Lower leg skin (tissue), 4 donors: ENCODE measurements at regions not wholly inside any gene's neighbourhood (a gene's known extent, or its start where the extent isn't known, plus 50 kb on each side); places are given as distances from the start of the nearest gene placed in this dataset.

Experiments
- DNase-seq, 2 donors: peaks; one replicate each; pipeline ENCODE4 v3.0.0-alpha.2; 2019; ENCODE audit warnings: low spot score in 2 of 2
- H3K4me3 ChIP-seq: fragments of 200-600 bp; sonication (generic); 2 replicates; pipeline ENCODE4 v1.5.1; 2017; ENCODE audit warnings: mild to moderate bottlenecking, low read depth; ENCODE audit not compliant: poor library complexity, severe bottlenecking
- POLR2A ChIP-seq, 2 donors: fragments of 450-650 bp; IDR thresholded peaks; one replicate each; pipeline ENCODE4 v1.6.1; 2016 to 2017; ENCODE audit warnings: antibody characterized with exemption in 2 of 2, mild to moderate bottlenecking in 1 of 2, moderate library complexity in 1 of 2
- WGBS, 2 donors: methylation state at CpG; one replicate each; pipeline ENCODE4 v1.1.5; 2018; 5-methylcytosine and 5-hydroxymethylcytosine counted together
- intact Hi-C: fragments of 100-400 bp; cut with DNase I; formaldehyde crosslinking; loops from one replicate; pipeline ENCODE4 v1.15.0; 2023; ENCODE audit warnings: low total_unique reads
- TF ChIP-seq, protein P1 (sequence below), 3 donors: fragments of 450-650 bp; IDR thresholded peaks; one replicate each; pipeline ENCODE4 v1.5.1; 2016; ENCODE audit warnings: antibody characterized with exemption in 3 of 3, mild to moderate bottlenecking in 3 of 3, moderate library complexity in 2 of 3

DNA sequence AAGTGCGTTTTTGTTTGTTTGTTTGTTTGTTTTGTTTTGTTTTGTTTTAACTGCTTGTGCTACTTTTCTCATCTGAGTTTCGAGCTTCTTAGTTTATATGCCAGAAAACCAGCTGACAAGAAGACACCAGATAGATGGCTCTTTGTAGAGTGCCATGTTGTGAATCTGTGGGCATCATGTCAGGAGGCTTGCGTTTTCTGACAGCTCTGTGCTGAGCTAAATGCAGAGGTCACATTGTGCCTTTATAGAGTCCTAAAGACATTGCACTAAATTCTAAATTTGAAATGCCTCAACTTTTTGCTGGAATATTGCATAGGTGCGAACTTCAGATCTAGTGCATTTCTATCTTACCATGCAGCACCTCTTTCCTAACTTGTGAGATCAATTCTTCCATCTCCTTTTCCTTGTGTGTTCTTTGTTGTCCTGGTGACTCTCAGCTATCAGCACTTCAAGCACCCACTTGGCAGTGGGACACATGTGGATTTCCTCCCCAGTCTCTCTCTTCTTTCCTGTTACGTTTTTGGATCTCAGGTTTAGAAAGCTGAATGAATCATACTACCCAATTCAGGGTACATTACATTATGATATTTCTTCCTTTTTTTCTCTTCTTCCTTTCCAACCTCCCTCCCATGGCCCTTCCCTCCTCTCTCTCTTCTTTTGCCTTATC, 379.0 kb upstream of the RPS23 start:
- intact Hi-C loops, result no loop called here
- WGBS, 2 donors, result 57 to 66% methylated on average over 5 of the region's 5 CpGs
- TF ChIP-seq, protein P1, sequence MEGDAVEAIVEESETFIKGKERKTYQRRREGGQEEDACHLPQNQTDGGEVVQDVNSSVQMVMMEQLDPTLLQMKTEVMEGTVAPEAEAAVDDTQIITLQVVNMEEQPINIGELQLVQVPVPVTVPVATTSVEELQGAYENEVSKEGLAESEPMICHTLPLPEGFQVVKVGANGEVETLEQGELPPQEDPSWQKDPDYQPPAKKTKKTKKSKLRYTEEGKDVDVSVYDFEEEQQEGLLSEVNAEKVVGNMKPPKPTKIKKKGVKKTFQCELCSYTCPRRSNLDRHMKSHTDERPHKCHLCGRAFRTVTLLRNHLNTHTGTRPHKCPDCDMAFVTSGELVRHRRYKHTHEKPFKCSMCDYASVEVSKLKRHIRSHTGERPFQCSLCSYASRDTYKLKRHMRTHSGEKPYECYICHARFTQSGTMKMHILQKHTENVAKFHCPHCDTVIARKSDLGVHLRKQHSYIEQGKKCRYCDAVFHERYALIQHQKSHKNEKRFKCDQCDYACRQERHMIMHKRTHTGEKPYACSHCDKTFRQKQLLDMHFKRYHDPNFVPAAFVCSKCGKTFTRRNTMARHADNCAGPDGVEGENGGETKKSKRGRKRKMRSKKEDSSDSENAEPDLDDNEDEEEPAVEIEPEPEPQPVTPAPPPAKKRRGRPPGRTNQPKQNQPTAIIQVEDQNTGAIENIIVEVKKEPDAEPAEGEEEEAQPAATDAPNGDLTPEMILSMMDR (IDR thresholded peaks at IDR 0.05), result no peak
- TF ChIP-seq POLR2A (IDR thresholded peaks at IDR 0.05), result no peak
- H3K4me3 ChIP-seq, result no peak overlapping the region
- DNase-seq, result no peak

- no peak for DNase-seq
- 22 to 24% methylated on average over 2 of the region's 2 CpGs for WGBS, 2 donors
- intact Hi-C loops, result no loop called here
Measured at GRCh38 chr5:82656341-82656761, 378.2 kb upstream of the RPS23 start.

GRCh38 chr5:82655078-82655477, 376.9 kb upstream of the RPS23 start:
- WGBS, 2 donors, result 78 to 92% methylated on average over 7 of the region's 7 CpGs
- TF ChIP-seq, protein P1 (IDR thresholded peaks at IDR 0.05), result no peak

More at GRCh38 chr5:82656341-82656761, 378.2 kb upstream of the RPS23 start:
- no peak overlapping the region for H3K4me3 ChIP-seq
- TF ChIP-seq, protein P1 (IDR thresholded peaks at IDR 0.05), result no peak
- no peak for TF ChIP-seq POLR2A (IDR thresholded peaks at IDR 0.05)

DNA sequence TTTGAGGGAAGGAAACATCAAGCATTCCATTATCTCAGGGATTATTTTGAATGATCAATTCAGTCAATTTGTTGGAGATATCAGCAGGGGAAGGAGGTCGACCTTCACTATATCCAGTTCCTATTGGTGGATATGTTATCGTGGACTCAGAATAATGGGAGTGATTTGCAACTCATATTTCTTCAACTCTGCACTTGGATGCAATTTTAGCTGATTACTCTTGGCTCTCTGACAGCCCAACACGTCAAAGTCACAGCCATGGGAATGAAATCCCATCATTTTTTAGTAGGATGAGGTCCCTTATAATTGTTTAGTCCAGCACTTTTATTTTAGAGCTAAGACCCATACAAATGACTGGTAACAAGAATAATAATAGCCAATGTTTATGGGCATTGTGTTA, 371.8 kb upstream of the RPS23 start:
- DNase-seq, result no peak
- TF ChIP-seq, protein P1 (IDR thresholded peaks at IDR 0.05), result no peak
- no peak for TF ChIP-seq POLR2A (IDR thresholded peaks at IDR 0.05)
- WGBS, 2 donors, result 63 to 68% methylated on average over 3 of the region's 3 CpGs
- intact Hi-C loops, result no loop called here
- no peak overlapping the region for H3K4me3 ChIP-seq

More at GRCh38 chr5:82655078-82655477, 376.9 kb upstream of the RPS23 start:
- no peak for DNase-seq
- no peak overlapping the region for H3K4me3 ChIP-seq
- intact Hi-C loops, result no loop called here

DNA sequence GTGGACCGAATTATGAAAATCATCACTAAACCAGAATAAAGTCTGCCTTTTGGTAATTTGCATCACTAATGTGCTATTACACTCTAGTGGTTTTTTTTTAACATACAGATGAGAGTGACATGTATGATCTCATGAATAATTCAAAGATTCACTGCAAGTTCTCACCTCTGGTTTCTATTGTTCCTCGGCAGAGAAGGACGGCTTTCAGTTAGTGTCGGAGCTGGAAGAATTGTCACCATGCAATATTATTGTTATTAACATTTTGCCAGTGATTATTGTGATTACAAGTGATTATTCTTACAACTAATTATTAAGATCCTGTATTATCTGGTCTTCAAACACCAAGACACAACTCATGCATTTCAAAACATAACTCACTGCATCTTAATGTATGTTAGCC, 366.6 kb upstream of the RPS23 start:
- TF ChIP-seq, protein P1 (IDR thresholded peaks at IDR 0.05), result no peak
- no peak for TF ChIP-seq POLR2A (IDR thresholded peaks at IDR 0.05)
- intact Hi-C loops, result no loop called here
- H3K4me3 ChIP-seq, result no peak overlapping the region
- no peak for DNase-seq
- 88 to 91% methylated on average over 4 of the region's 4 CpGs for WGBS, 2 donors

DNA sequence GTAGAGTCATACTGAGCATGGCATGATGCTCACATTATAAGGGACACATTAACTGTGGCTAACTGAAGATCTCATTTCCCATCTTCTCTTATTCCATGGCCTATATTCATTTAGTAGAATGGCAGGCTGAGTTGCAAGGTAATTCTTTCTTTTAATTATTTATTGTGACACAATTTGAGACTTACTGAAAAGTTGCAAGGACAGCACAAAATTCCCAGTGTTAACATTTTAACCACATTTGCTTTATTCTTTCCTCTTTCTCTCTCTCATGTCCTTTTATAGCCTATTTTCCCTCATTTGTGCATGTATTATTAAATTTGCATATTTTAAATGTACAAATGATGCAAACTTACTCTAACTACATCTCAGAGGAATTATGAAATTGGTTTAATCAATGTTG, 366.1 kb upstream of the RPS23 start:
- TF ChIP-seq, protein P1 (IDR thresholded peaks at IDR 0.05), result no peak
- TF ChIP-seq POLR2A (IDR thresholded peaks at IDR 0.05), result no peak
- no peak for DNase-seq
- intact Hi-C loops, result no loop called here

More for the DNA sequence above, 366.1 kb upstream of the RPS23 start:
- no peak overlapping the region for H3K4me3 ChIP-seq
